Hepatocyte (in vitro differentiated cells): ENCODE measurements at regions not wholly inside any gene's neighbourhood (a gene's known extent, or its start where the extent isn't known, plus 50 kb on each side); places are given as distances from the start of the nearest gene placed in this dataset.

Experiments used
- DNase-seq: peaks from one replicate; pipeline ENCODE4 v3.0.0-alpha.2; 2016; ENCODE audit warnings: low spot score
- H2AFZ ChIP-seq: fragments of 200-600 bp; sonication (generic); 2 replicates; pipeline ENCODE4 v1.6.0; 2016; ENCODE audit warnings: antibody characterized with exemption, mild to moderate bottlenecking
- H3K27ac ChIP-seq: fragments of 200-600 bp; sonication (generic); 2 replicates; pipeline ENCODE4 v1.5.1; 2016; ENCODE audit warnings: mild to moderate bottlenecking
- H3K27me3 ChIP-seq: fragments of 200-600 bp; sonication (generic); 2 replicates; pipeline ENCODE4 v1.6.1; 2016
- H3K36me3 ChIP-seq: fragments of 200-600 bp; sonication (generic); replicated peaks from 2 replicates; pipeline ENCODE4 v1.5.1; 2016; ENCODE audit warnings: low read depth; ENCODE audit not compliant: insufficient read depth
- H3K4me1 ChIP-seq: fragments of 200-600 bp; sonication (generic); 2 replicates; pipeline ENCODE4 v1.5.1; 2016; ENCODE audit warnings: mild to moderate bottlenecking, moderate library complexity; ENCODE audit not compliant: insufficient read depth
- H3K4me2 ChIP-seq: fragments of 200-600 bp; sonication (generic); 2 replicates; pipeline ENCODE4 v1.6.0; 2016
- H3K4me3 ChIP-seq: fragments of 200-600 bp; sonication (generic); 2 replicates; pipeline ENCODE4 v1.5.1; 2016; ENCODE audit warnings: mild to moderate bottlenecking
- H3K79me2 ChIP-seq: fragments of 200-600 bp; sonication (generic); 2 replicates; pipeline ENCODE4 v1.6.0; 2017; ENCODE audit warnings: mild to moderate bottlenecking
- H3K9me2 ChIP-seq: fragments of 200-600 bp; sonication (generic); replicated peaks from 2 replicates; pipeline ENCODE4 v1.6.0; 2017; ENCODE audit warnings: mild to moderate bottlenecking; ENCODE audit not compliant: insufficient read depth
- H3K9me3 ChIP-seq: fragments of 200-600 bp; sonication (generic); 2 replicates; pipeline ENCODE4 v1.5.1; 2016; ENCODE audit warnings: low read depth, mild to moderate bottlenecking
- H4K20me1 ChIP-seq: fragments of 200-600 bp; sonication (generic); 2 replicates; pipeline ENCODE4 v1.6.0; 2016; ENCODE audit warnings: mild to moderate bottlenecking; ENCODE audit not compliant: insufficient read depth, poor library complexity, severe bottlenecking
- CTCF ChIP-seq: fragments of 200-600 bp; sonication (generic); IDR thresholded peaks from 2 replicates; pipeline ENCODE4 v1.5.1; 2016; ENCODE audit warnings: antibody characterized with exemption, mild to moderate bottlenecking; ENCODE audit not compliant: poor library complexity
- EZH2 ChIP-seq: fragments of 200-600 bp; sonication (generic); IDR thresholded peaks from 2 replicates; pipeline ENCODE4 v1.6.1; 2016; ENCODE audit warnings: antibody characterized with exemption, mild to moderate bottlenecking, borderline replicate concordance
- EZH2phosphoT487 ChIP-seq: fragments of 200-600 bp; sonication (generic); IDR thresholded peaks from one replicate; pipeline ENCODE4 v1.6.1; 2018; ENCODE audit warnings: antibody characterized with exemption, mild to moderate bottlenecking, low read depth, moderate library complexity; ENCODE audit not compliant: unreplicated experiment, severe bottlenecking
- WGBS: methylation state at CpG from one replicate; pipeline ENCODE4 v1.1.6; 2016; ENCODE audit warnings: low lambda C conversion rate; ENCODE audit errors: missing lambda C conversion rate; 5-methylcytosine and 5-hydroxymethylcytosine counted together

GRCh38 chr11:86155200-86155844 lies 86.4 kb upstream of the PICALM start:
- no peaks in the 10 kb centered on the region for H3K36me3 ChIP-seq
- H4K20me1 ChIP-seq, result no peaks in the 10 kb centered on the region
- H3K27ac ChIP-seq, result no peak overlapping the region
- H3K4me2 ChIP-seq, result no peak overlapping the region
- no peaks in the 10 kb centered on the region for H3K27me3 ChIP-seq
- H3K4me1 ChIP-seq, result peaks cover 20% of the 10 kb centered on the region
- no peak for TF ChIP-seq EZH2phosphoT487
- TF ChIP-seq EZH2, result no peak
- TF ChIP-seq CTCF, result no peak
- DNase-seq, result no peak
- WGBS, result 73% methylated on average over 7 of the region's 7 CpGs
- H3K4me3 ChIP-seq, result no peak overlapping the region
- no peaks in the 10 kb centered on the region for H3K9me2 ChIP-seq
- no peaks in the 10 kb centered on the region for H3K9me3 ChIP-seq
- H3K79me2 ChIP-seq, result no peaks in the 10 kb centered on the region
- no peak overlapping the region for H2AFZ ChIP-seq

DNA sequence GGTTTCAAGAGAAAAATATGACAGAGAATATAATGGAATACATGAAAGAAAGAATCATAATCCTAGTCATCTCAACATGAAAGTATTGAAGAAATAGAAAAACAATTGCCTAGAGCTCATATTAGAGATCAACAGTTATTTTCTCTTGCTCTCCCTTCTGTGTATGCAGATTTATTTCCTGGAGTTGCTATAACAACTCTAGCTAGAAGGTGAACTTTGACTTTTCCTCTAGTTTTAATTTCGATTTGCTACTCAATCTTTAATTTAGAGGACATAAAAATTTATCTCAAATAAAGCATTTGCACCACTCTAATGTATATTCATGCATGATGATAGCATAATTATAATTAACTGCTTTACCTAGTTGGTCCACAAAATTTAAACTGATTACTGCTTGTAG lies 84.6 kb upstream of the PICALM start:
- H4K20me1 ChIP-seq, result no peaks in the 10 kb centered on the region
- H3K79me2 ChIP-seq, result no peaks in the 10 kb centered on the region
- H3K4me2 ChIP-seq, result no peak overlapping the region
- peaks cover 11% of the 10 kb centered on the region for H3K4me1 ChIP-seq
- H3K27me3 ChIP-seq, result no peaks in the 10 kb centered on the region
- 73% methylated on average over 1 of the region's 1 CpG for WGBS
- H3K36me3 ChIP-seq, result no peaks in the 10 kb centered on the region
- H3K9me2 ChIP-seq, result no peaks in the 10 kb centered on the region
- no peak overlapping the region for H2AFZ ChIP-seq
- TF ChIP-seq EZH2 (no peak), CTCF (no peak), EZH2phosphoT487 (no peak)
- H3K27ac ChIP-seq, result no peak overlapping the region
- H3K4me3 ChIP-seq, result no peak overlapping the region
- DNase-seq, result no peak
- no peaks in the 10 kb centered on the region for H3K9me3 ChIP-seq

DNA sequence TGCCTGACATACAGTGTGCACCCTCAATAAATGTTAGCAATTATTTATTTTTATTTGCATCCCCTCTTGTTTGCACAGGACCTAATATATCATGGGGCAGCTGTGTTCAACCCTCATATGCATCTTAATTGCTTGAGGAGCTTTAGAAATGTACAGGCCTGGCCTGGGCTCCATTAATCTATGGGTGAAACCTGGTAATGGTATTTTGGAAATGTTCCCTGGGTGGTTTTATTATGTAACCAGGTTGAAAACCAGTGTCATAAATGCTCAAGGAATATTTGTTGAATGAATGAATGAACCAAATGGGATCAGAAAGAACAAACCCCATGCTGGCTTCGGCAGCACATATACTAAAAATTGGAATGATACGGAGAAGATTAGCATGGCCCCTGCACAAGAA lies 84.0 kb upstream of the PICALM start:
- Histone ChIP-seq H4K20me1 (no peaks in the 10 kb centered on the region), H2AFZ (no peak overlapping the region), H3K4me1 (peaks cover 11% of the 10 kb centered on the region), H3K9me2 (no peaks in the 10 kb centered on the region), H3K4me3 (no peak overlapping the region), H3K9me3 (no peaks in the 10 kb centered on the region), H3K27ac (no peak overlapping the region), H3K79me2 (no peaks in the 10 kb centered on the region), H3K27me3 (no peaks in the 10 kb centered on the region), H3K36me3 (no peaks in the 10 kb centered on the region), H3K4me2 (no peak overlapping the region)
- WGBS, result 98% methylated on average over 2 of the region's 2 CpGs
- DNase-seq, result no peak
- TF ChIP-seq EZH2phosphoT487 (no peak), EZH2 (no peak), CTCF (no peak)
